Mucosa of rectum (tissue), 2 donors: ENCODE measurements at regions not wholly inside any gene's neighbourhood (a gene's known extent, or its start where the extent isn't known, plus 50 kb on each side); places are given as distances from the start of the nearest gene placed in this dataset.
A peak's percentile ranks its signal among the peaks of the same experiment; 100 is the strongest.
"Not testable (repeated sequence)": the region's sequence is repeated elsewhere in the genome, so short reads cannot be mapped to it uniquely, and the experiment has no call there.

Source experiments
- H3K27ac ChIP-seq, 2 donors: one replicate each; pipeline ENCODE4 v1.7.0; 2013; ENCODE audit warnings: inconsistent platforms in 2 of 2, low read depth in 2 of 2, low read length in 2 of 2
- H3K27me3 ChIP-seq, 2 donors: one replicate each; pipeline ENCODE4 v1.7.0; 2013; ENCODE audit warnings: low read length in 2 of 2; ENCODE audit not compliant: control insufficient read depth in 2 of 2, insufficient read depth in 2 of 2
- H3K36me3 ChIP-seq, 2 donors: one replicate each; pipeline ENCODE4 v1.7.0; 2013; ENCODE audit warnings: low read length in 2 of 2; ENCODE audit not compliant: control insufficient read depth in 2 of 2, insufficient read depth in 2 of 2
- H3K4me1 ChIP-seq, 2 donors: one replicate each; pipeline ENCODE4 v1.7.0; 2013; ENCODE audit warnings: low read length in 2 of 2, mild to moderate bottlenecking in 1 of 2; ENCODE audit not compliant: control insufficient read depth in 2 of 2, insufficient read depth in 2 of 2
- H3K4me3 ChIP-seq, 2 donors: one replicate each; pipeline ENCODE4 v1.7.0; 2013; ENCODE audit warnings: low read length in 2 of 2
- H3K9ac ChIP-seq, 2 donors: one replicate each; pipeline ENCODE4 v1.7.0; 2013; ENCODE audit warnings: low read length in 2 of 2, low read depth in 1 of 2, mild to moderate bottlenecking in 1 of 2
- H3K9me3 ChIP-seq, 2 donors: one replicate each; pipeline ENCODE4 v1.7.0; 2013; ENCODE audit warnings: low read length in 2 of 2; ENCODE audit not compliant: control insufficient read depth in 2 of 2
- donor health status: healthy.
- donor health status: Normal muscosa, but diverticular disease.

- H3K27ac ChIP-seq: no peak overlapping the region
- H3K36me3 ChIP-seq: no peaks in the 10 kb centered on the region
- H3K4me1 ChIP-seq: no peaks in the 10 kb centered on the region
- no peak overlapping the region for H3K9ac ChIP-seq
- no peaks in the 10 kb centered on the region for H3K9me3 ChIP-seq
- no peak overlapping the region for H3K4me3 ChIP-seq
- no peaks in the 10 kb centered on the region for H3K27me3 ChIP-seq
These were observed 101.8 kb upstream of the WAC start for GRCh38 chr10:28431139-28431538.

GRCh38 chr10:28432210-28432676 lies 100.7 kb upstream of the WAC start:
- Histone ChIP-seq H3K9ac (peak overlapping the region; percentile 3 to 38), H3K27me3 (no peaks in the 10 kb centered on the region), H3K9me3 (no peaks in the 10 kb centered on the region), H3K27ac (no peak overlapping the region), H3K36me3 (no peaks in the 10 kb centered on the region), H3K4me3 (peak overlapping the region; percentile 16 to 31), H3K4me1 (no peaks in the 10 kb centered on the region)

GRCh38 chr10:28434063-28434462 lies 98.9 kb upstream of the WAC start:
- Histone ChIP-seq H3K4me1 (no peaks in the 10 kb centered on the region), H3K27me3 (no peaks in the 10 kb centered on the region), H3K4me3 (no peak overlapping the region), H3K9ac (no peak overlapping the region), H3K9me3 (no peaks in the 10 kb centered on the region), H3K27ac (no peak overlapping the region), H3K36me3 (no peaks in the 10 kb centered on the region)

- Histone ChIP-seq H3K4me3 (no peak overlapping the region), H3K36me3 (no peaks in the 10 kb centered on the region), H3K9me3 (no peaks in the 10 kb centered on the region), H3K9ac (no peak overlapping the region), H3K4me1 (no peaks in the 10 kb centered on the region), H3K27me3 (no peaks in the 10 kb centered on the region), H3K27ac (no peak overlapping the region)
These were observed 90.5 kb upstream of the WAC start for GRCh38 chr10:28442403-28442802.

GRCh38 chr10:28444031-28444430 lies 88.9 kb upstream of the WAC start:
- Histone ChIP-seq H3K9me3 (no peaks in the 10 kb centered on the region), H3K4me3 (no peak overlapping the region), H3K36me3 (no peaks in the 10 kb centered on the region), H3K4me1 (no peaks in the 10 kb centered on the region), H3K9ac (no peak overlapping the region), H3K27ac (no peak overlapping the region), H3K27me3 (no peaks in the 10 kb centered on the region)

GRCh38 chr10:28445516-28445915 lies 87.4 kb upstream of the WAC start:
- no peaks in the 10 kb centered on the region for H3K27me3 ChIP-seq
- no peaks in the 10 kb centered on the region for H3K36me3 ChIP-seq
- no peak overlapping the region for H3K9ac ChIP-seq
- no peak overlapping the region for H3K27ac ChIP-seq
- H3K4me3 ChIP-seq: no peak overlapping the region
- H3K4me1 ChIP-seq: no peaks in the 10 kb centered on the region
- no peaks in the 10 kb centered on the region for H3K9me3 ChIP-seq

GRCh38 chr10:28449382-28449781 lies 83.5 kb upstream of the WAC start:
- Histone ChIP-seq H3K4me3 (no peak overlapping the region), H3K9ac (no peak overlapping the region), H3K4me1 (no peaks in the 10 kb centered on the region), H3K27me3 (no peaks in the 10 kb centered on the region), H3K27ac (no peak overlapping the region), H3K36me3 (no peaks in the 10 kb centered on the region), H3K9me3 (no peaks in the 10 kb centered on the region)

GRCh38 chr10:28449926-28450325 lies 83.0 kb upstream of the WAC start:
- H3K36me3 ChIP-seq: no peaks in the 10 kb centered on the region
- H3K4me1 ChIP-seq: no peaks in the 10 kb centered on the region
- no peak overlapping the region for H3K4me3 ChIP-seq
- no peaks in the 10 kb centered on the region for H3K27me3 ChIP-seq
- no peak overlapping the region for H3K9ac ChIP-seq
- H3K27ac ChIP-seq: no peak overlapping the region
- H3K9me3 ChIP-seq: no peaks in the 10 kb centered on the region

GRCh38 chr10:28453926-28454325 lies 79.0 kb upstream of the WAC start:
- peaks cover 0 to 3% of the 10 kb centered on the region in 2 donors for H3K4me1 ChIP-seq
- no peaks in the 10 kb centered on the region for H3K27me3 ChIP-seq
- no peak overlapping the region for H3K27ac ChIP-seq
- H3K36me3 ChIP-seq: no peaks in the 10 kb centered on the region
- H3K9me3 ChIP-seq: no peaks in the 10 kb centered on the region
- H3K9ac ChIP-seq: no peak overlapping the region
- H3K4me3 ChIP-seq: no peak overlapping the region

GRCh38 chr10:28457110-28457509 lies 75.8 kb upstream of the WAC start:
- Histone ChIP-seq H3K36me3 (no peaks in the 10 kb centered on the region), H3K4me3 (no peak overlapping the region), H3K9me3 (no peaks in the 10 kb centered on the region), H3K4me1 (peaks cover 0 to 3% of the 10 kb centered on the region in 2 donors), H3K27ac (no peak overlapping the region), H3K27me3 (no peaks in the 10 kb centered on the region), H3K9ac (no peak overlapping the region)

- not testable (repeated sequence) for H3K9me3 ChIP-seq, H3K27ac ChIP-seq
These were observed 75.0 kb upstream of the WAC start for GRCh38 chr10:28457873-28458272.

More at GRCh38 chr10:28457873-28458272, 75.0 kb upstream of the WAC start:
- H3K36me3 ChIP-seq, H3K9ac ChIP-seq, H3K4me1 ChIP-seq, H3K27me3 ChIP-seq, H3K4me3 ChIP-seq: not testable (repeated sequence)
